NCI-H1092 (cell line): ENCODE measurements at regions not wholly inside any gene's neighbourhood (a gene's known extent, or its start where the extent isn't known, plus 50 kb on each side); places are given as distances from the start of the nearest gene placed in this dataset.
"Not testable (repeated sequence)": the region's sequence is repeated elsewhere in the genome, so short reads cannot be mapped to it uniquely, and the experiment has no call there.

ENCODE experiments used
- DNase-seq: peaks from one replicate; lab custom pipeline; 2025; lab: John Stamatoyannopoulos, UW

DNA sequence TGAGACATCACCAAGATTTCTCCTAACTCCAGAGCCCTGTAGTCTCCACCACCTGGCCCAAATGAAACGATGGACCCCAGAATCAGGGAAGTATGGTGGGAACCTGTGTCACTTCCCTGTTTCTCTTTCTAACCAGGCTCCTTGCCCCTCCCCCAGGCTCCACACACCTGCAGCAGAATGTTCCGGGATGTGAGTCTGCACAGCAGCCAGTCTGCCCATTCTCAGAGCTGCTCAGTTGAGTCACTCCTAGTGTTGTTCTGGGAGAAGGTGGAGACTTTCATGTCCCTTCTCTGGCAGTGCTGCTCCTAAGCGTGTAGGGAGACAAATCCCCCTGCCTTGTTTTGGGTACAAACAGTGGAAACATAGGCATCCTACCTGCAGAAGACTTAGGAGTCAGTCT is 76.0 kb upstream of the XPA start:
- DNase-seq: no peak

- DNase-seq: no peak
Measured at GRCh38 chr9:97773723-97774122, 76.6 kb upstream of the XPA start.

DNA sequence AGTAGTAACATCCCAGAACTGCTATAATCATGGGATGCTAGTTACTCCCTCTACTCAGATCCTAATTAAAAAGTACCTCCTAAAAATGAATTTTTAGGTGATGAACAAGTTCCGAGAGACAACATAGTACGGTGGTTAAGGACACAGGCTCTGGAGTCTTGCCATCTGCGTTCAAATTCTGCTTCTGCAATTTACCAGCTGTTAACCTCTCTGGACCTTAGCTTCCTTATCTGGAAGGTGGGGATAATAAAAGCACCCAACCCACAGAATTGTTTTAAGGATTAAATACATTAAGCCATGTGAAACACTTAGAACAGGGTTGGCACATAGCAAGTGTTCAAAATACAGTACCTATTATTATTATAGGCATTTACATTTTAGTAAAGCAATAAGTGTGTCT is 77.5 kb upstream of the XPA start:
- DNase-seq: no peak

- not testable (repeated sequence) for DNase-seq
Measured at GRCh38 chr9:97778740-97779139, 74.3 kb upstream of the FOXE1 start.

DNA sequence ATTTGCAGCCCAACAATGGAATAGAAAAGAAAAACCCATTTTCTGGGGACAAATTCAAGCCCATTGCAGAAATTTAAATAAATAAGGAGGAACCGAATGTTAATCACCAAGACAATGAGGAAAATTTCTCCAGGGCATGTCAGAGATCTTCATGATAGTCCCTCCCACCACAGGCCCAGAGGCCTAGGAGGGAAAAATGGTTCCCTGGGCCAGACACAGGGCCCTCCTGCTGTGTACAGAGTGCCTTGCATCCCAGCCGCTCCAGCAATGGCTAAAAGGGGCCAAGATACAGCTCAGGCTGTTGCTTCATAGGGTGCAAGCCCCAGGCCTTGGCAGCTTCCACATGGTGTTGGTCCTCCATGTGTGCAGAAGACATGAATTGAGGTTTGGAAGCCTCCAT is 73.4 kb upstream of the FOXE1 start:
- DNase-seq: no peak

DNA sequence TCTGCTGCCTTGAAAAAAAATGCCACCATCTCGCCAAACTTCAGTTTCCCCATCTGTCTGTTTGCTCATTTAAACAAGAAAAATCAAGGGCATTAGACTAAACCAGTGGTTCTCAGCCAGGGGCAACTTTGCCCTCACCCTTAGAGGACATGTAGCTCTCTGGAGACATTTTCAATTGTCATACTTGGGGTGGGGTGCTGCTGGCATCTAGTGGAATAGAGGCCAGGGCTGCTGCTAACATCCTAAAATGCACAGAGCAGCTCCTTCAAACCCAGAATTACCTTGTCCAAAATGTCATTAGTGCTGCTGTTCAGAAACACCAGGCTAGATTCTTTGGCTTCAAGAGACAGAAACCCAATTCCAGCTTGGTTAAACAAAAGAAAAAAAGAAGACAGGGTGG is 71.1 kb upstream of the FOXE1 start:
- DNase-seq: no peak

DNA sequence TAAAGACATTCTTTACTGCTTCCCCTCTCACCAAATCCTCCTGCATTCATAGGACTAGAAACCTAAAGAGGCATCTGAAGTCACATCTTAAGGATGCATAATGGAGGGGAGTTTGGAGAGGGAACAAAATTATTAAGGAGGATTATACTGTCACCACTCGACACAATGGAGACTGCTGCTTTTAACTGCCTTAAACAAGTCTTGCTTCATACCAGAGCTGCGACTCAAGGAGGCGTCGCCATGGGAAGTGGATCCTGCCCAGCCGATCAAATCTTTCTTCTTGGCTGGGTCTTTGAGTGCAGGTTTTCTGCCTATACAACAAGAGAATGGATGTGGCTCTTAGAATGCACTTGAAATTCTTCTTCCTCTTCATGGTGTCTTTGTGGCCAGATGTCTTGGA is 66.7 kb upstream of the FOXE1 start:
- DNase-seq: no peak

- no peak for DNase-seq
Measured at GRCh38 chr9:97787551-97787950, 65.5 kb upstream of the FOXE1 start.

GRCh38 chr9:97788763-97789663 is 64.0 kb upstream of the FOXE1 start:
- no peak for DNase-seq

- no peak for DNase-seq
Measured at GRCh38 chr9:97790542-97790941, 62.5 kb upstream of the FOXE1 start.

GRCh38 chr9:97791542-97791941 is 61.5 kb upstream of the FOXE1 start:
- DNase-seq: no peak

DNA sequence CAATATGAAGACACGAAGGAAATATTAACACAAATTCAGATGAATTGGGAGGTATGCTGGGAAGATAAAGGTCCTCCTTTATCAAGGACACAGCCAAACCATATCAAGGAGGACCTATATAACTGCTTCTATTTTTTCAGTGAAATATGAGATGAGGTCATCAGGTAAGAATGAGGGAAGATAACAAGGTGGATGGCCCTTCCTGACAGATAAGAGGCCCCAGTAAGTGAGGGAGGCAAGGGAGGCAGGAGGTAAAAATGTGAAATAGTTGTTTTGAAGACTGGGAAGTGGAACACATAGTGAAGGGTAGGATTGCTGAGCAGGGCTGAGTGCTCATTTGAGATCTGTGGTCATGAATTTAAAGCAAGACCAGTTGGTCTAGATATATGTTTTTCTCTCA is 60.0 kb upstream of the FOXE1 start:
- DNase-seq: no peak

DNA sequence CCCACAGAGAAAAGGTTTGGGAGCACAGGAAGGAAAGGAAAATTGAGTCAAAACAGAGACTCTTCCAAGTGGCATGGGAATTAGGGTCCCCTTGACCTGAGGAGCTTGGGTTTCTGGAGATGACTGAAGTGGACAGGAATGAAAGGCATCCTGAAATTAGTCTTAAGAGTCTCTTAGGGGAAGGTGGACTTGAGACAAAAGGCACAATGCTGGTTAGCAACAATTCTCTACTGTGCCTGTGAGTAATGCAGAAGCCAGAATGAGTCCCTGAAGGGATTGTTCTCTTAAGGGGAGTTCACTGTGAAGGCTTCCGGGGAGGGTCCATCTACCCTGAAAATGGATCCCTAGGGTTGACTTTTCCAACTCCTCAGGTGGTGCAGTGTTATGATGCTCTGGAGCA is 58.4 kb upstream of the FOXE1 start:
- DNase-seq: no peak

DNA sequence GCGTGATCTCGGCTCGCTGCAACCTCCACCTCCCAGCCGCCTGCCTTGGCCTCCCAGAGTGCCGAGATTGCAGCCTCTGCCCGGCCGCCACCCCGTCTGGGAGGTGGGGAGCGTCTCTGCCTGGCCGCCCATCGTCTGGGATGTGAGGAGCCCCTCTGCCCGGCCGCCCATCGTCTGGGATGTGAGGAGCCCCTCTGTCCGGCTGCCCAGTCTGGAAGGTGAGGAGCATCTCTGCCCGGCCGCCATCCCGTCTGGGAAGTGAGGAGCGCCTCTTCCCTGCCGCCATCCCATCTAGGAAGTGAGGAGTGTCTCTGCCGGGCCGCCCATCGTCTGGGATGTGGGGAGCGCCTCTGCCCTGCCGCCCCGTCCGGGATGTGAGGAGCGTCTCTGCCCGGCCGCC is 56.9 kb upstream of the FOXE1 start:
- not testable (repeated sequence) for DNase-seq

- DNase-seq: no peak
Measured at GRCh38 chr9:97801180-97801579, 51.8 kb upstream of the FOXE1 start.

GRCh38 chr9:97802276-97802675 is 50.8 kb upstream of the FOXE1 start:
- no peak for DNase-seq

- peak; percentile 53 for DNase-seq
Measured at GRCh38 chr9:97803167-97804058, 49.6 kb upstream of the FOXE1 start.
